ENCODE measurements at regions not wholly inside any gene's neighbourhood (a gene's known extent, or its start where the extent isn't known, plus 50 kb on each side); places are given as distances from the start of the nearest gene placed in this dataset.

DNA sequence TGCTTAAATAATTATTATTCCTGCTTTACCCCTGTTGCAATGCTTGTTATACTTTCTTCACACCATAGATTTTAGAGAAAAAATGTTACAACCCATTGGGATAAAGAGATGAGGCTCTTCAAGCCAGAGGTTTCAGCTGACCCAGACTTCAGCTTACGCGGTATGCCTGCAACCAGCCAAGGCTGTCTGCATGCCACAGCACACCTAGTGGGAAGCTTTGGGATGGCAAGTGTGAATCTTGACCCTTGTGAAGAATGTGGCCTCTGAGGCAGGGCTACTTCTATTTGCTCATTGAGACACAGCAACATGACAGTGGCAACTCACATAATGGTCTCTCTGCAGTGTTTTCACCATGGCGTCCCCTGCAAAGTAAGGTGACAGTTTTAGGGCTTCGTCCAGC lies 193.9 kb upstream of the PIRT start:
- Histone ChIP-seq H3K4me3 (ENCODE audit: insufficient read depth, low read depth, low read length) (no peak overlapping the region), H3K9me3 (ENCODE audit: insufficient read depth, low read depth, low read length) (no peaks in the 10 kb centered on the region), H3K9ac (ENCODE audit: low read length) (no peak overlapping the region), H3K27ac (ENCODE audit: low read depth, low read length) (no peak overlapping the region), H3K79me2 (ENCODE audit: insufficient read depth, low read length) (no peaks in the 10 kb centered on the region), H2AFZ (ENCODE audit: low read depth, low read length) (no peak overlapping the region), H3K4me1 (ENCODE audit: insufficient read depth, low read length) (no peaks in the 10 kb centered on the region), H3K36me3 (ENCODE audit: insufficient read depth, low read length) (no peaks in the 10 kb centered on the region), H3K27me3 (ENCODE audit: insufficient read depth, low read length) (no peaks in the 10 kb centered on the region), H3K4me2 (ENCODE audit: low read length) (no peak overlapping the region), H4K20me1 (ENCODE audit: insufficient read depth, low read length) (no peaks in the 10 kb centered on the region)
- no peak for FAIRE-seq
- Mint-ChIP-seq H3K27me3 (ENCODE audit: low read depth, unreplicated experiment) (no peaks in the 10 kb centered on the region), H3K36me3 (ENCODE audit: low read depth, unreplicated experiment) (no peaks in the 10 kb centered on the region), H3K4me3 (ENCODE audit: unreplicated experiment) (no peak overlapping the region), H3K9me3 (ENCODE audit: unreplicated experiment) (peaks cover 12% of the 10 kb centered on the region), H3K27ac (ENCODE audit: unreplicated experiment) (no peak overlapping the region), H3K4me1 (ENCODE audit: low read depth, unreplicated experiment) (no peaks in the 10 kb centered on the region)
- DNase-seq (ENCODE audit: low read depth): no peak
- TF ChIP-seq EZH2 (IDR thresholded peaks at IDR 0.05; ENCODE audit: insufficient read depth, low read length): no peak
- TF ChIP-seq, protein P1, sequence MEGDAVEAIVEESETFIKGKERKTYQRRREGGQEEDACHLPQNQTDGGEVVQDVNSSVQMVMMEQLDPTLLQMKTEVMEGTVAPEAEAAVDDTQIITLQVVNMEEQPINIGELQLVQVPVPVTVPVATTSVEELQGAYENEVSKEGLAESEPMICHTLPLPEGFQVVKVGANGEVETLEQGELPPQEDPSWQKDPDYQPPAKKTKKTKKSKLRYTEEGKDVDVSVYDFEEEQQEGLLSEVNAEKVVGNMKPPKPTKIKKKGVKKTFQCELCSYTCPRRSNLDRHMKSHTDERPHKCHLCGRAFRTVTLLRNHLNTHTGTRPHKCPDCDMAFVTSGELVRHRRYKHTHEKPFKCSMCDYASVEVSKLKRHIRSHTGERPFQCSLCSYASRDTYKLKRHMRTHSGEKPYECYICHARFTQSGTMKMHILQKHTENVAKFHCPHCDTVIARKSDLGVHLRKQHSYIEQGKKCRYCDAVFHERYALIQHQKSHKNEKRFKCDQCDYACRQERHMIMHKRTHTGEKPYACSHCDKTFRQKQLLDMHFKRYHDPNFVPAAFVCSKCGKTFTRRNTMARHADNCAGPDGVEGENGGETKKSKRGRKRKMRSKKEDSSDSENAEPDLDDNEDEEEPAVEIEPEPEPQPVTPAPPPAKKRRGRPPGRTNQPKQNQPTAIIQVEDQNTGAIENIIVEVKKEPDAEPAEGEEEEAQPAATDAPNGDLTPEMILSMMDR (IDR thresholded peaks at IDR 0.05; ENCODE audit: insufficient read depth, low read depth, low read length): no peak

DNA sequence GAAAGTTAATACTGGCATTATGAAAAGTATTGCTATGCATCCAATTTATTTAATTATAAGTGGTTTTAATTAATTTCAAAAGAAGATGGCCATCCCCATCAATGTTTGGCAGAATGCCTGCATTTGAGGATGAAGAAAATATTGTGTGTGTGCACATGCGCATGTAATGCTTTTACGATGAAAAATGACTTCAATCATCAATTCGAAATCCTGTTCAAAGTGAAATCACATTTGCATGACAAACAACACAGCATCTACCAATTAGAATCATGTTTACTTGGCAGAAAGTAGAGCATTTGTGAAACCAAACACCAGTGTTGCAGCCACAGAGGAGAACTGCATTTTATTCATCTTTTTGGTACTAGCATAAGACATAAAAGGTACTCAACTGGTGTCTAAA lies 191.9 kb upstream of the PIRT start:
- Histone ChIP-seq H3K4me1 (ENCODE audit: insufficient read depth, low read length) (no peaks in the 10 kb centered on the region), H3K79me2 (ENCODE audit: insufficient read depth, low read length) (no peaks in the 10 kb centered on the region), H3K4me3 (ENCODE audit: insufficient read depth, low read depth, low read length) (no peak overlapping the region), H3K36me3 (ENCODE audit: insufficient read depth, low read length) (no peaks in the 10 kb centered on the region), H3K9me3 (ENCODE audit: insufficient read depth, low read depth, low read length) (no peaks in the 10 kb centered on the region), H3K4me2 (ENCODE audit: low read length) (no peak overlapping the region), H3K27ac (ENCODE audit: low read depth, low read length) (no peak overlapping the region), H3K27me3 (ENCODE audit: insufficient read depth, low read length) (no peaks in the 10 kb centered on the region), H2AFZ (ENCODE audit: low read depth, low read length) (no peak overlapping the region), H3K9ac (ENCODE audit: low read length) (no peak overlapping the region), H4K20me1 (ENCODE audit: insufficient read depth, low read length) (no peaks in the 10 kb centered on the region)
- TF ChIP-seq, protein P1 (IDR thresholded peaks at IDR 0.05; ENCODE audit: insufficient read depth, low read depth, low read length): no peak
- no peak for TF ChIP-seq EZH2 (IDR thresholded peaks at IDR 0.05; ENCODE audit: insufficient read depth, low read length)
- no peak for FAIRE-seq
- H3K27me3 Mint-ChIP-seq (ENCODE audit: low read depth, unreplicated experiment): no peaks in the 10 kb centered on the region
- H3K36me3 Mint-ChIP-seq (ENCODE audit: low read depth, unreplicated experiment): no peaks in the 10 kb centered on the region
- H3K27ac Mint-ChIP-seq (ENCODE audit: unreplicated experiment): no peak overlapping the region
- no peak for DNase-seq (ENCODE audit: low read depth)
- no peaks in the 10 kb centered on the region for H3K4me1 Mint-ChIP-seq (ENCODE audit: low read depth, unreplicated experiment)
- no peak overlapping the region for H3K4me3 Mint-ChIP-seq (ENCODE audit: unreplicated experiment)
- H3K9me3 Mint-ChIP-seq (ENCODE audit: unreplicated experiment): peaks cover 15% of the 10 kb centered on the region

DNA sequence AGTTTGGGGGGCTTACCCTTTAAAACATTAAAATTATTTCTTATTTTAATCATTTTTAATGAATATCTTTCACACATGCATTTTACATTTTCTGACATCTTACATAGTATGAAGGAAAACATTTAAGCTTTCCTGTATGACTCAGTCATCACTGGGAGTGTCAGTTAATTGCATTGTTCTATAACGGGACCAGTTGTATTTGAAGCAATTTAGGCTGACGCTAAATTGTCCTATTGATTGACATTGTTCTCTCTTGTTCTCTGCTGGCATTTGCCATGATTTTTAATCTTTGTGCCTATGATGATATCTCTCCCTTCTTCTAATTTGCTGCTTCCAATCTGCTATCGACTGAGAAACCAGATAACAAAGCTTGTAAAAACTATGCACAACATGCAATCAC lies 190.5 kb upstream of the PIRT start:
- Histone ChIP-seq H3K4me3 (ENCODE audit: insufficient read depth, low read depth, low read length) (no peak overlapping the region), H3K4me2 (ENCODE audit: low read length) (no peak overlapping the region), H3K79me2 (ENCODE audit: insufficient read depth, low read length) (no peaks in the 10 kb centered on the region), H3K27me3 (ENCODE audit: insufficient read depth, low read length) (no peaks in the 10 kb centered on the region), H3K4me1 (ENCODE audit: insufficient read depth, low read length) (no peaks in the 10 kb centered on the region), H4K20me1 (ENCODE audit: insufficient read depth, low read length) (no peaks in the 10 kb centered on the region), H3K9ac (ENCODE audit: low read length) (no peak overlapping the region), H3K9me3 (ENCODE audit: insufficient read depth, low read depth, low read length) (no peaks in the 10 kb centered on the region), H2AFZ (ENCODE audit: low read depth, low read length) (no peak overlapping the region), H3K27ac (ENCODE audit: low read depth, low read length) (no peak overlapping the region), H3K36me3 (ENCODE audit: insufficient read depth, low read length) (no peaks in the 10 kb centered on the region)
- no peak for FAIRE-seq
- Mint-ChIP-seq H3K9me3 (ENCODE audit: unreplicated experiment) (peaks cover 15% of the 10 kb centered on the region), H3K4me3 (ENCODE audit: unreplicated experiment) (no peak overlapping the region), H3K4me1 (ENCODE audit: low read depth, unreplicated experiment) (no peaks in the 10 kb centered on the region), H3K27ac (ENCODE audit: unreplicated experiment) (no peak overlapping the region), H3K36me3 (ENCODE audit: low read depth, unreplicated experiment) (no peaks in the 10 kb centered on the region), H3K27me3 (ENCODE audit: low read depth, unreplicated experiment) (no peaks in the 10 kb centered on the region)
- DNase-seq (ENCODE audit: low read depth): no peak
- TF ChIP-seq, protein P1 (IDR thresholded peaks at IDR 0.05; ENCODE audit: insufficient read depth, low read depth, low read length): no peak
- TF ChIP-seq EZH2 (IDR thresholded peaks at IDR 0.05; ENCODE audit: insufficient read depth, low read length): no peak
